BLaER1 (cell line): ENCODE measurements at regions not wholly inside any gene's neighbourhood (a gene's known extent, or its start where the extent isn't known, plus 50 kb on each side); places are given as distances from the start of the nearest gene placed in this dataset.

Source experiments
- H3K27ac ChIP-seq: shearing (Covaris generic); formaldehyde crosslinking; 2 replicates; pipeline ENCODE4 v1.8.1; 2022
- H3K27me3 ChIP-seq: shearing (Covaris generic); formaldehyde crosslinking; 2 replicates; pipeline ENCODE4 v1.8.1; 2022
- H3K36me3 ChIP-seq: shearing (Covaris generic); formaldehyde crosslinking; 2 replicates; pipeline ENCODE4 v1.8.1; 2022
- H3K4me1 ChIP-seq: shearing (Covaris generic); formaldehyde crosslinking; 2 replicates; pipeline ENCODE4 v1.8.1; 2022
- H3K4me2 ChIP-seq: shearing (Covaris generic); formaldehyde crosslinking; 2 replicates; pipeline ENCODE4 v1.8.1; 2022
- H3K4me3 ChIP-seq: shearing (Covaris generic); formaldehyde crosslinking; 2 replicates; pipeline ENCODE4 v1.8.1; 2022
- H3K9ac ChIP-seq: shearing (Covaris generic); formaldehyde crosslinking; 2 replicates; pipeline ENCODE4 v1.8.1; 2022
- H3K9me3 ChIP-seq: shearing (Covaris generic); formaldehyde crosslinking; 2 replicates; pipeline ENCODE4 v1.8.1; 2022
- H4K20me1 ChIP-seq: shearing (Covaris generic); formaldehyde crosslinking; 2 replicates; pipeline ENCODE4 v1.8.1; 2022
- Cebpa-rat ChIP-seq: shearing (Covaris generic); IDR thresholded peaks from 2 replicates; pipeline ENCODE4 v1.8.1; 2022

GRCh38 chr12:116495260-116495659 lies 63.9 kb upstream of the MAP1LC3B2 start:
- no peak for TF ChIP-seq Cebpa-rat
- H4K20me1 ChIP-seq: no peaks in the 10 kb centered on the region
- peaks cover 9% of the 10 kb centered on the region; the same call in 1 of the 2 replicates for H3K4me1 ChIP-seq
- no peak overlapping the region for H3K4me2 ChIP-seq
- H3K36me3 ChIP-seq: no peaks in the 10 kb centered on the region
- H3K9ac ChIP-seq: no peak overlapping the region
- no peaks in the 10 kb centered on the region for H3K27me3 ChIP-seq
- H3K4me3 ChIP-seq: no peak overlapping the region
- H3K27ac ChIP-seq: no peak overlapping the region
- H3K9me3 ChIP-seq: no peaks in the 10 kb centered on the region

- TF ChIP-seq Cebpa-rat: no peak
- H3K4me1 ChIP-seq: no peaks in the 10 kb centered on the region
- H3K9me3 ChIP-seq: no peaks in the 10 kb centered on the region
- no peaks in the 10 kb centered on the region for H3K36me3 ChIP-seq
- no peak overlapping the region for H3K4me3 ChIP-seq
- H4K20me1 ChIP-seq: no peaks in the 10 kb centered on the region
- H3K4me2 ChIP-seq: no peak overlapping the region
- no peaks in the 10 kb centered on the region for H3K27me3 ChIP-seq
- H3K27ac ChIP-seq: no peak overlapping the region
- H3K9ac ChIP-seq: no peak overlapping the region
Measured at GRCh38 chr12:116497051-116497591, 62.1 kb upstream of the MAP1LC3B2 start.

- Histone ChIP-seq H3K4me2 (no peak overlapping the region), H3K4me1 (no peaks in the 10 kb centered on the region), H3K9me3 (no peaks in the 10 kb centered on the region), H3K27ac (no peak overlapping the region), H3K9ac (no peak overlapping the region), H3K27me3 (no peaks in the 10 kb centered on the region), H3K4me3 (no peak overlapping the region), H4K20me1 (no peaks in the 10 kb centered on the region), H3K36me3 (no peaks in the 10 kb centered on the region)
- no peak for TF ChIP-seq Cebpa-rat
Measured at GRCh38 chr12:116498471-116498870, 60.7 kb upstream of the MAP1LC3B2 start.

- no peak overlapping the region for H3K27ac ChIP-seq
- H4K20me1 ChIP-seq: no peaks in the 10 kb centered on the region
- no peak for TF ChIP-seq Cebpa-rat
- no peak overlapping the region for H3K9ac ChIP-seq
- H3K27me3 ChIP-seq: no peaks in the 10 kb centered on the region
- no peaks in the 10 kb centered on the region for H3K9me3 ChIP-seq
- no peaks in the 10 kb centered on the region for H3K36me3 ChIP-seq
- H3K4me1 ChIP-seq: no peaks in the 10 kb centered on the region
- H3K4me2 ChIP-seq: no peak overlapping the region
- H3K4me3 ChIP-seq: no peak overlapping the region
Measured at GRCh38 chr12:116502141-116502725, 56.9 kb upstream of the MAP1LC3B2 start.

- no peak overlapping the region for H3K27ac ChIP-seq
- H3K4me1 ChIP-seq: peaks cover 5% of the 10 kb centered on the region; the same call in 1 of the 2 replicates
- H3K27me3 ChIP-seq: peaks cover 4% of the 10 kb centered on the region; the same call in 1 of the 2 replicates
- TF ChIP-seq Cebpa-rat: no peak
- H3K9ac ChIP-seq: no peak overlapping the region
- H4K20me1 ChIP-seq: no peaks in the 10 kb centered on the region
- H3K9me3 ChIP-seq: no peaks in the 10 kb centered on the region
- H3K36me3 ChIP-seq: no peaks in the 10 kb centered on the region
- H3K4me2 ChIP-seq: no peak overlapping the region
- H3K4me3 ChIP-seq: no peak overlapping the region
Measured at GRCh38 chr12:116502989-116503496, 56.1 kb upstream of the MAP1LC3B2 start.

GRCh38 chr12:116504438-116504837 lies 54.7 kb upstream of the MAP1LC3B2 start:
- peaks cover 15% of the 10 kb centered on the region for H3K27me3 ChIP-seq
- H3K9ac ChIP-seq: no peak overlapping the region
- H3K4me1 ChIP-seq: peaks cover 17% of the 10 kb centered on the region
- H3K27ac ChIP-seq: no peak overlapping the region
- no peak for TF ChIP-seq Cebpa-rat
- H3K9me3 ChIP-seq: no peaks in the 10 kb centered on the region
- H3K4me3 ChIP-seq: no peak overlapping the region
- no peak overlapping the region for H3K4me2 ChIP-seq
- H3K36me3 ChIP-seq: no peaks in the 10 kb centered on the region
- no peaks in the 10 kb centered on the region for H4K20me1 ChIP-seq

GRCh38 chr12:116506697-116507064 lies 52.5 kb upstream of the MAP1LC3B2 start:
- Histone ChIP-seq H3K4me1 (peaks cover 17% of the 10 kb centered on the region), H3K4me2 (no peak overlapping the region), H3K27ac (no peak overlapping the region), H3K36me3 (no peaks in the 10 kb centered on the region), H3K4me3 (no peak overlapping the region), H3K9me3 (no peaks in the 10 kb centered on the region), H3K27me3 (peaks cover 15% of the 10 kb centered on the region), H4K20me1 (no peaks in the 10 kb centered on the region), H3K9ac (no peak overlapping the region)
- no peak for TF ChIP-seq Cebpa-rat

- peaks cover 15% of the 10 kb centered on the region for H3K27me3 ChIP-seq
- peaks cover 17% of the 10 kb centered on the region for H3K4me1 ChIP-seq
- peak overlapping the region; percentile 63 for H3K4me3 ChIP-seq
- H3K27ac ChIP-seq: peak overlapping the region; percentile 45
- no peaks in the 10 kb centered on the region for H3K36me3 ChIP-seq
- no peaks in the 10 kb centered on the region for H4K20me1 ChIP-seq
- peak overlapping the region; percentile 94 for H3K4me2 ChIP-seq
- no peak for TF ChIP-seq Cebpa-rat
- H3K9ac ChIP-seq: peak overlapping the region; percentile 68
- no peaks in the 10 kb centered on the region for H3K9me3 ChIP-seq
Measured at GRCh38 chr12:116508145-116509121, 50.7 kb upstream of the MAP1LC3B2 start.
